ENCODE measurements at regions not wholly inside any gene's neighbourhood (a gene's known extent, or its start where the extent isn't known, plus 50 kb on each side); places are given as distances from the start of the nearest gene placed in this dataset.

DNA sequence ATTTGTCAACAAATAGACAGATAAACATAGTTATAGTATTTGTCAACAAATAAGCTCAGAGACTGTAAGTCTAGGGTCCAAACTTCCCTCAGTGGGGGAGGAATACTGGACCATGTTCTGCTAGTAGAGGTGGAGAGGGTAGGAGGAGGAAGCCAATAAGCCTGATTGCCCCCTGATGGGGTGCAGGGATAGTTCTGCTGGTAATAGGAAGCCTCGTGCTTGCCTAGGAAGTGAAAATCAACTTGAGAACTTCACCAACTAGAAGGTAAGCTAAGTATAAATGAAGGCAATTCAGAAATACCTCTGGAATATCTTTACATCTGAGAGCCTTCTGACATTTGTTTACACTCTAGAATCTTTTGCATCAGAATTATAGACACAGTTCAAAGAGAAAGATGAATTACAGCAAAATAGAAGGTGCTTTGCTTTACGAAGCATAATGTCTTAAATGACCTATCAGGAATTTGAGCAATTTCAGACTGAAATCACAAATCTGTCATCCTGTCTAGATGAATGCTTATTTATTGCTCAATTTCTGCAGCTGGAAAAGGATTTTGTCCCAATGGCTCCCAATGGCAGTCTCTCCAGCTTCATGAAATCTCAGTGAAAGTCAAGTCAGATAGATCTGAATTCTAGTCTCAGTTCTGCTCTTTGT is 225.6 kb upstream of the TBC1D5 start:
- Histone ChIP-seq H3K4me1 (ENCODE audit: insufficient read depth, low read length) (no peaks in the 10 kb centered on the region), H3K4me3 (ENCODE audit: low read length) (no peak overlapping the region), H3K9me3 (ENCODE audit: control insufficient read depth in 1 of 2, insufficient read depth in 1 of 2, low read length in 2 of 2) (no peaks in the 10 kb centered on the region), H3K36me3 (ENCODE audit: insufficient read depth, low read length) (no peaks in the 10 kb centered on the region), H3K27ac (ENCODE audit: low read depth in 1 of 2, low read length in 2 of 2) (no peak overlapping the region), H3K27me3 (ENCODE audit: control insufficient read depth in 1 of 2, insufficient read depth in 2 of 2, low read length in 2 of 2) (peaks cover 0 to 8% of the 10 kb centered on the region in 2 experiments)
- DNase-seq (no peak), ATAC-seq (ENCODE audit: poor library complexity) (no peak)
- Mint-ChIP-seq H3K36me3 (ENCODE audit: low read depth) (no peaks in the 10 kb centered on the region), H3K4me1 (ENCODE audit: low read depth) (no peaks in the 10 kb centered on the region), H3K27ac (no peak overlapping the region), H3K9me3 (no peaks in the 10 kb centered on the region), H3K27me3 (peaks cover 4% of the 10 kb centered on the region), H3K4me3 (no peak overlapping the region)
- intact Hi-C loops (cut with DNase I, micrococcal nuclease): no loop called here
- TF ChIP-seq, protein P1, sequence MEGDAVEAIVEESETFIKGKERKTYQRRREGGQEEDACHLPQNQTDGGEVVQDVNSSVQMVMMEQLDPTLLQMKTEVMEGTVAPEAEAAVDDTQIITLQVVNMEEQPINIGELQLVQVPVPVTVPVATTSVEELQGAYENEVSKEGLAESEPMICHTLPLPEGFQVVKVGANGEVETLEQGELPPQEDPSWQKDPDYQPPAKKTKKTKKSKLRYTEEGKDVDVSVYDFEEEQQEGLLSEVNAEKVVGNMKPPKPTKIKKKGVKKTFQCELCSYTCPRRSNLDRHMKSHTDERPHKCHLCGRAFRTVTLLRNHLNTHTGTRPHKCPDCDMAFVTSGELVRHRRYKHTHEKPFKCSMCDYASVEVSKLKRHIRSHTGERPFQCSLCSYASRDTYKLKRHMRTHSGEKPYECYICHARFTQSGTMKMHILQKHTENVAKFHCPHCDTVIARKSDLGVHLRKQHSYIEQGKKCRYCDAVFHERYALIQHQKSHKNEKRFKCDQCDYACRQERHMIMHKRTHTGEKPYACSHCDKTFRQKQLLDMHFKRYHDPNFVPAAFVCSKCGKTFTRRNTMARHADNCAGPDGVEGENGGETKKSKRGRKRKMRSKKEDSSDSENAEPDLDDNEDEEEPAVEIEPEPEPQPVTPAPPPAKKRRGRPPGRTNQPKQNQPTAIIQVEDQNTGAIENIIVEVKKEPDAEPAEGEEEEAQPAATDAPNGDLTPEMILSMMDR (IDR thresholded peaks at IDR 0.05): no peak
- ChIA-PET CTCF (no interaction called here), POLR2A (no interaction called here)

DNA sequence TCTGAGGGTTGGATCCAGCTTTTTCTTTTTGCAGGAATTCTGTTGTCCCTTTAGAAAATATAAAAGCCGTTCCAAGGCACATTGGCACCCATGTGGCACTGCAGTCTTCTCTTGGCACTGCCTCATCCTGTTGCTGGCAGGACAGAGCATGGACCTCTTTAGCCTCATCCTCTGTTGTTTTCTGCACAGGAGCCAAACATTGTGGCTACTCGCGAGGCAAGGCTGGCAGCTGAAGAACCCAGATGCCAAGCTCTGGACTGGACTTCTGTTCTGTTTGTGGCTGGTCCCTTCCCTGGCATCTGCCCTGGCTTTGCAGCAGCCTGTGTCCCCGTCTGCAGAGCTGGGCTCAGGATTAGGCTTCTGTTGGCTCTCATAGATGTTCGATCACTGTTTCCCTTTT is 224.7 kb upstream of the TBC1D5 start:
- Mint-ChIP-seq H3K27ac (no peak overlapping the region), H3K36me3 (ENCODE audit: low read depth) (no peaks in the 10 kb centered on the region), H3K4me1 (ENCODE audit: low read depth) (no peaks in the 10 kb centered on the region), H3K27me3 (peaks cover 4% of the 10 kb centered on the region), H3K4me3 (no peak overlapping the region), H3K9me3 (no peaks in the 10 kb centered on the region)
- DNase-seq (no peak), ATAC-seq (ENCODE audit: poor library complexity) (no peak)
- Histone ChIP-seq H3K27ac (ENCODE audit: low read depth in 1 of 2, low read length in 2 of 2) (no peak overlapping the region), H3K27me3 (ENCODE audit: control insufficient read depth in 1 of 2, insufficient read depth in 2 of 2, low read length in 2 of 2) (peaks cover 0 to 8% of the 10 kb centered on the region in 2 experiments), H3K4me3 (ENCODE audit: low read length) (no peak overlapping the region), H3K4me1 (ENCODE audit: insufficient read depth, low read length) (no peaks in the 10 kb centered on the region), H3K9me3 (ENCODE audit: control insufficient read depth in 1 of 2, insufficient read depth in 1 of 2, low read length in 2 of 2) (no peaks in the 10 kb centered on the region), H3K36me3 (ENCODE audit: insufficient read depth, low read length) (no peaks in the 10 kb centered on the region)
- TF ChIP-seq, protein P1 (IDR thresholded peaks at IDR 0.05): no peak
- ChIA-PET CTCF (no interaction called here), POLR2A (no interaction called here)
- intact Hi-C loops (cut with DNase I, micrococcal nuclease): no loop called here

DNA sequence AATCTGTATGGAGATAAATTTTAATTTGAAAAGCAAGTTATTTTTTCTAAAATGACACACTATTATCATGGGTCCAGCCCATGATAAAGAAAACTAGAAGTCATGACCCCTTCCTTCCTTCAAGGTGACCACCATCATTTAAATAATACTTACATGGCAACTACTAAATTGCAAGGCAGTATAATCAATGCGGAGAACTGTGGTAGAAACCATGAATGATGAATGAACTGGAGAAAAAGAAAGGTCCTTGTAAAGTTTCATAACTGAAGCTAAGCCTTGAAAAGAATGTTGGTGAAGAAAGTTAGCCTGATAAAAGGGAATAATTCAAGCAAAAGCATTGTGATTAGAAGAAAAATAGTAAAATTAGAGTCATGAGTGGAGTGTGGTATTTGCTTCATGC is 222.9 kb upstream of the TBC1D5 start:
- Mint-ChIP-seq H3K4me3 (no peak overlapping the region), H3K27me3 (peaks cover 4% of the 10 kb centered on the region), H3K9me3 (no peaks in the 10 kb centered on the region), H3K27ac (no peak overlapping the region), H3K36me3 (ENCODE audit: low read depth) (no peaks in the 10 kb centered on the region), H3K4me1 (ENCODE audit: low read depth) (no peaks in the 10 kb centered on the region)
- ATAC-seq (ENCODE audit: poor library complexity) (no peak), DNase-seq (no peak)
- Histone ChIP-seq H3K36me3 (ENCODE audit: insufficient read depth, low read length) (no peaks in the 10 kb centered on the region), H3K4me1 (ENCODE audit: insufficient read depth, low read length) (no peaks in the 10 kb centered on the region), H3K27ac (ENCODE audit: low read depth in 1 of 2, low read length in 2 of 2) (no peak overlapping the region), H3K9me3 (ENCODE audit: control insufficient read depth in 1 of 2, insufficient read depth in 1 of 2, low read length in 2 of 2) (no peaks in the 10 kb centered on the region), H3K4me3 (ENCODE audit: low read length) (no peak overlapping the region), H3K27me3 (ENCODE audit: control insufficient read depth in 1 of 2, insufficient read depth in 2 of 2, low read length in 2 of 2) (peaks cover 0 to 8% of the 10 kb centered on the region in 2 experiments)
- ChIA-PET POLR2A (no interaction called here), CTCF (interaction anchor here (0.6 kb wide), 1 partner anchor 12 kb away, joined by 3 read pairs; no protein-coding TSS in a partner anchor)
- intact Hi-C loops (cut with DNase I, micrococcal nuclease): no loop called here
- TF ChIP-seq, protein P1 (IDR thresholded peaks at IDR 0.05): no peak
